Esophagus squamous epithelium (tissue), 5 donors: ENCODE measurements at regions not wholly inside any gene's neighbourhood (a gene's known extent, or its start where the extent isn't known, plus 50 kb on each side); places are given as distances from the start of the nearest gene placed in this dataset.

ENCODE experiments used
- DNase-seq: peaks from one replicate; lab custom pipeline; 2025; lab: John Stamatoyannopoulos, UW
- H3K27ac ChIP-seq, 4 donors: fragments of 200-600 bp; sonication (generic); one replicate each; pipeline ENCODE4 v1.5.1; 2016 to 2019; ENCODE audit warnings: mild to moderate bottlenecking in 1 of 4
- H3K27me3 ChIP-seq, 4 donors: fragments of 200-600 bp; sonication (generic); 1 replicate in 3 of 4; 2 replicates in 1 of 4; pipeline versions ENCODE4 v1.5.1 to v1.6.0; 2017 to 2021; ENCODE audit warnings: antibody characterized with exemption in 1 of 4
- H3K36me3 ChIP-seq, 3 donors: fragments of 200-600 bp; sonication (generic); one replicate each; pipeline ENCODE4 v1.5.1; 2016 to 2019
- H3K4me1 ChIP-seq, 3 donors: fragments of 200-600 bp; sonication (generic); one replicate each; pipeline ENCODE4 v1.5.1; 2017 to 2019
- H3K4me3 ChIP-seq, 4 donors: fragments of 200-600 bp; sonication (generic); 1 replicate in 3 of 4; 2 replicates in 1 of 4; pipeline ENCODE4 v1.5.1; 2016 to 2019; ENCODE audit warnings: mild to moderate bottlenecking in 2 of 4, moderate library complexity in 1 of 4
- H3K9me3 ChIP-seq, 3 donors: fragments of 200-600 bp; sonication (generic); one replicate each; pipeline ENCODE4 v1.5.1; 2016 to 2019
- POLR2A ChIP-seq, 4 donors: fragments of 450-650 bp; IDR thresholded peaks; one replicate each; pipeline ENCODE4 v1.6.1; 2017; ENCODE audit warnings: antibody characterized with exemption in 4 of 4, mild to moderate bottlenecking in 4 of 4, moderate library complexity in 3 of 4
- WGBS, 2 donors: methylation state at CpG; one replicate each; pipeline ENCODE4 v1.1.5; 2018; 5-methylcytosine and 5-hydroxymethylcytosine counted together
- intact Hi-C: fragments of 100-400 bp; cut with DNase I; formaldehyde crosslinking; loops from one replicate; pipeline ENCODE4 v1.15.0; 2022
- TF ChIP-seq, protein P1 (sequence below), 6 experiments: fragments of 450-650 bp in 4 of 6; fragments of 200-600 bp in 2 of 6; sonication (generic) in 2 of 6; IDR thresholded peaks; one replicate each; pipeline ENCODE4 v1.5.1; 2016 to 2019; ENCODE audit warnings: antibody characterized with exemption in 6 of 6, mild to moderate bottlenecking in 4 of 6, moderate library complexity in 4 of 6
- donor health status: DM: yes; HTN: yes; CAD: no.

DNA sequence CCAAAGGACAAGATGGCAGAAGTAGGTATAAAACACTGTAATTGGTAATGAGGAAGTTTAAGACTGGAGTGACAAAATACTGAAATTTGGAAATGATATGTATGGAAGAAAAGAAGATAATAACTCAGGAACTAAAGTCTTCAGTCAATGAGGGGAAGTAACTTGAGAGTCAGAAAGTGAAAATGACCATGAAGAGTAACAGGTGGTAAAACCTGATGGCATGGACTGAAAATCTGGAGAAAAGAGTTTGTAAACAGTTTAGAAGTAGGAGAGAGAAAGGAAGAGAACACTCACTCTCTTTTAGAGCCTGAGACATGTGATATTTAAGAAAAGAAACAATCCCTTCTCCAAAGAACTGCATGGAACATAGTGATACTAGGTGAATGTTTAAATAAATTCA lies 387.9 kb downstream of the PYDC2 start:
- intact Hi-C loops, result no loop called here
- Histone ChIP-seq H3K9me3 (no peaks in the 10 kb centered on the region), H3K4me3 (no peak overlapping the region), H3K27me3 (no peaks in the 10 kb centered on the region), H3K36me3 (no peaks in the 10 kb centered on the region), H3K4me1 (no peaks in the 10 kb centered on the region), H3K27ac (no peak overlapping the region)
- no peak for DNase-seq
- no peak for TF ChIP-seq POLR2A (IDR thresholded peaks at IDR 0.05)
- TF ChIP-seq, protein P1, sequence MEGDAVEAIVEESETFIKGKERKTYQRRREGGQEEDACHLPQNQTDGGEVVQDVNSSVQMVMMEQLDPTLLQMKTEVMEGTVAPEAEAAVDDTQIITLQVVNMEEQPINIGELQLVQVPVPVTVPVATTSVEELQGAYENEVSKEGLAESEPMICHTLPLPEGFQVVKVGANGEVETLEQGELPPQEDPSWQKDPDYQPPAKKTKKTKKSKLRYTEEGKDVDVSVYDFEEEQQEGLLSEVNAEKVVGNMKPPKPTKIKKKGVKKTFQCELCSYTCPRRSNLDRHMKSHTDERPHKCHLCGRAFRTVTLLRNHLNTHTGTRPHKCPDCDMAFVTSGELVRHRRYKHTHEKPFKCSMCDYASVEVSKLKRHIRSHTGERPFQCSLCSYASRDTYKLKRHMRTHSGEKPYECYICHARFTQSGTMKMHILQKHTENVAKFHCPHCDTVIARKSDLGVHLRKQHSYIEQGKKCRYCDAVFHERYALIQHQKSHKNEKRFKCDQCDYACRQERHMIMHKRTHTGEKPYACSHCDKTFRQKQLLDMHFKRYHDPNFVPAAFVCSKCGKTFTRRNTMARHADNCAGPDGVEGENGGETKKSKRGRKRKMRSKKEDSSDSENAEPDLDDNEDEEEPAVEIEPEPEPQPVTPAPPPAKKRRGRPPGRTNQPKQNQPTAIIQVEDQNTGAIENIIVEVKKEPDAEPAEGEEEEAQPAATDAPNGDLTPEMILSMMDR (IDR thresholded peaks at IDR 0.05), result no peak

DNA sequence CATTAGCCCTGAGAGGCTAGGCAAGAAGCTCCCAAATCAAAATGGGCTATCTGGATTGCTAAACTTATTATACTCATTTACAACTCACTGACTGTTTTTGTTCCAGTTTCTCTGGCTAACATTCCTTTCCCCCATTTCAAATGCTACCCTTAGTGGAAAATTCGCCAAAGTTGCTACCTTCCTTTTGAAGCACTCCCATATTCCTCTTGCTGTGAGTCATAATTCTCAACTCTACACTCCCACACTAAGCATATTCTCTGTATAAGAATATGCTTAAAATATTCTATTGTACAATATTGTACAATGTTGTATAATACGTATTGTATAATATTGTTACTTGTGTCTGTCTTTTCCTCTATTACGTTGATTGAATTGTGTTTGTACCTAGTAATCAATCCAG lies 398.6 kb downstream of the PYDC2 start:
- H3K9me3 ChIP-seq, result no peaks in the 10 kb centered on the region
- H3K4me3 ChIP-seq, result no peak overlapping the region
- no peaks in the 10 kb centered on the region for H3K4me1 ChIP-seq
- H3K27me3 ChIP-seq, result no peaks in the 10 kb centered on the region
- intact Hi-C loops, result no loop called here
- DNase-seq, result no peak
- H3K27ac ChIP-seq, result no peak overlapping the region
- TF ChIP-seq, protein P1 (IDR thresholded peaks at IDR 0.05), result no peak
- TF ChIP-seq POLR2A (IDR thresholded peaks at IDR 0.05), result no peak
- 80 to 92% methylated on average over 3 of the region's 3 CpGs for WGBS, 2 donors
- no peaks in the 10 kb centered on the region for H3K36me3 ChIP-seq

DNA sequence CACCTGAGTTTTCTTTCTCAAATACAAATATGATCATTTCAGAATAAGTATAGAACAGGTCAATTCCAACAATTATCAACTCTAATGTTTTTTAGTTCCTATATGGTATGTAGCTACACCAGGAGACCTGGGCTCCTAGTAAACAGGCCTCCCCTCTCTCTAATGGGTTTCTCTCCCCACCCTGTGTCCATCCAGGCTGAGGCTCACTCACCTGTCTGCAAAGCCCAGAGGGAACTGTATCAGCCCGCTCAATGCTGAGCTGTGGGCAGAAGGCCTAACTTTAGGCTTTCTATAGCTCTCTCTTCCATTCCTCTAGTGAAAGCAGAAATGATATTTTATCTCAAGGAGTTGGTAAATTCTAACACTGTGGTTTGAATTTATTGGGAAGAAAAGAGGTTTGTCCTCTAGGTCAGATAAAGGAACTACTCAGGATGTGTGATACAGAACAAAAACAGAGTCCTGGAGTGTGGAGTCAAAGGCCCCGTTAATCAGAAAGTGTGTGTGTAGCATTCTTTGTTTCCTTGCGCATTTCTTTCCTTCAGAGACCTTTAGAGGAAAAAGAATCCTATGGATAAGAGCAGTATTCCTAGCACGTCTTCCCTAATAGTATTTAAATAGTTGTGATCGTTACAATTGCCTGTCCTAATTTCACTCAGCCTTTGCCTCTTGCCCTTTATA lies 408.9 kb downstream of the PYDC2 start:
- Histone ChIP-seq H3K9me3 (no peaks in the 10 kb centered on the region), H3K36me3 (no peaks in the 10 kb centered on the region), H3K27ac (no peak overlapping the region), H3K27me3 (no peaks in the 10 kb centered on the region), H3K4me3 (no peak overlapping the region), H3K4me1 (no peaks in the 10 kb centered on the region)
- no peak for TF ChIP-seq POLR2A (IDR thresholded peaks at IDR 0.05)
- TF ChIP-seq, protein P1 (IDR thresholded peaks at IDR 0.05), result no peak
- intact Hi-C loops, result no loop called here
- WGBS, 2 donors, result 69 to 80% methylated on average over 5 of the region's 5 CpGs
- no peak for DNase-seq

DNA sequence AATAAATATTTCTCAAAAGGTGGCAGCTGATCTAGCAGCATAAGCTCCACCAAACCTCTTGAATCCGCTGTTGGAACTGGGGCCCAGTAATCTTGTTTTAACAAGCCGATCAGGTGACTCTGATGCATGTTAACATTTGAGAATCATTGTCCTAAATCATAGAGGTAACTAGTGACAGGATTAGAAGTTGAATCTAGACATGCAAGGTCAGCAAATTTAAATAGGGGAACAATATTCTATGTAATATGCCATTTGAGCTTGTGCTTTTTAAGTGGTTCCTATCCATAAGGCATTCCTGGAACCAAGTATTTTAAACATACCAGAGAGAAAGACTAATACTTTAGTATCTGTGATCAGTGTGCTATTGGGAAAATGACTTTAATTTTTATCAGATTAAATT lies 412.8 kb downstream of the PYDC2 start:
- no peak overlapping the region for H3K4me3 ChIP-seq
- WGBS, 2 donors, result 36 to 50% methylated on average over 2 of the region's 2 CpGs
- no peaks in the 10 kb centered on the region for H3K9me3 ChIP-seq
- TF ChIP-seq POLR2A (IDR thresholded peaks at IDR 0.05), result no peak
- TF ChIP-seq, protein P1 (IDR thresholded peaks at IDR 0.05), result no peak
- H3K36me3 ChIP-seq, result no peaks in the 10 kb centered on the region
- no peak overlapping the region for H3K27ac ChIP-seq
- no peaks in the 10 kb centered on the region for H3K27me3 ChIP-seq
- DNase-seq, result no peak
- no peaks in the 10 kb centered on the region for H3K4me1 ChIP-seq
- intact Hi-C loops, result no loop called here

DNA sequence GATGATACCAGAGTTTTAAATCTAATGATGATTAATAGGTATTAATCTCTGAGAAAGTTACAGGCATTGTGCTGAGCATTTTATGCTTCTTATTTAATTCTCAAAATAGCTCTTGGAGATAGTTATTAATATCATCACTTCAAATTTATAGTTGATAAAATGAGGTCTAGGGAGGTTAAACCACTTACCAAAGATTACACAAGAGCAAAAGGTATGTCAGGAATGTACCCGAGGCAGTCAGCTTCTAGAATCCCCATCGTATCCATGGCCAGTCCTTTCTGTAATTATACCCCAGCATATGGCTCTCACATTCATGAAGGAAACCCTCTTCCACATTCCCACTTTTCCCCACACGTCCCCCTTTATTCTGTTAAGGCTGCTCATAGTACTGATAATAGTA lies 421.3 kb downstream of the PYDC2 start:
- intact Hi-C loops, result no loop called here
- H3K27ac ChIP-seq, result no peak overlapping the region
- H3K4me1 ChIP-seq, result no peaks in the 10 kb centered on the region
- 32 to 40% methylated on average over 3 of the region's 3 CpGs for WGBS, 2 donors
- H3K9me3 ChIP-seq, result no peaks in the 10 kb centered on the region
- H3K4me3 ChIP-seq, result no peak overlapping the region
- DNase-seq, result no peak
- no peaks in the 10 kb centered on the region for H3K27me3 ChIP-seq
- no peaks in the 10 kb centered on the region for H3K36me3 ChIP-seq
- TF ChIP-seq, protein P1 (IDR thresholded peaks at IDR 0.05), result no peak
- TF ChIP-seq POLR2A (IDR thresholded peaks at IDR 0.05), result no peak
